Left lobe of liver (tissue), 2 donors: ENCODE measurements at regions not wholly inside any gene's neighbourhood (a gene's known extent, or its start where the extent isn't known, plus 50 kb on each side); places are given as distances from the start of the nearest gene placed in this dataset.
"Not testable (repeated sequence)": the region's sequence is repeated elsewhere in the genome, so short reads cannot be mapped to it uniquely, and the experiment has no call there.

Experiments used
- ATAC-seq: fragments of 200-7000 bp; cut with Tn5 transposase; one replicate; pipeline ENCODE4 v1.9.1; 2020; ENCODE audit warnings: mild to moderate bottlenecking, moderate library complexity
- DNase-seq: peaks from one replicate; pipeline ENCODE4 v3.0.0-alpha.2; 2020; ENCODE audit warnings: low spot score
- donor health status: DM: no; HTN: no; CAD: no; lungs with moderate emphysema.
- donor health status: DM: no; HTN: yes; CAD: no.

- no peak for ATAC-seq
Observed at GRCh38 chr7:47093320-47094234, 488.3 kb downstream of the TNS3 start.

GRCh38 chr7:47092336-47092735, 489.6 kb downstream of the TNS3 start:
- DNase-seq (no peak), ATAC-seq (no peak)

More at GRCh38 chr7:47093320-47094234, 488.3 kb downstream of the TNS3 start:
- DNase-seq: no peak

- no peak for ATAC-seq
- no peak for DNase-seq
Observed at GRCh38 chr7:47091141-47091540, 490.8 kb downstream of the TNS3 start.

GRCh38 chr7:47089461-47089860, 492.4 kb downstream of the TNS3 start:
- DNase-seq: no peak
- ATAC-seq: no peak

- no peak for ATAC-seq
Observed at GRCh38 chr7:47089068-47089417, 492.9 kb downstream of the TNS3 start.

GRCh38 chr7:47088329-47089067, 493.4 kb downstream of the TNS3 start:
- peak; percentile 98 for ATAC-seq
- DNase-seq: peak; percentile 61

More at GRCh38 chr7:47089068-47089417, 492.9 kb downstream of the TNS3 start:
- no peak for DNase-seq

GRCh38 chr7:47087866-47088265, 494.0 kb downstream of the TNS3 start:
- no peak for DNase-seq
- ATAC-seq: no peak

- ATAC-seq (no peak), DNase-seq (no peak)
Observed at GRCh38 chr7:47085491-47086275, 496.2 kb downstream of the TNS3 start.

- no peak for DNase-seq
Observed at GRCh38 chr7:47083476-47084250, 498.2 kb downstream of the TNS3 start.

GRCh38 chr7:47080816-47081215, 501.1 kb downstream of the TNS3 start:
- peak; percentile 38 for ATAC-seq
- DNase-seq: no peak

More at GRCh38 chr7:47083476-47084250, 498.2 kb downstream of the TNS3 start:
- no peak for ATAC-seq

- DNase-seq (no peak), ATAC-seq (no peak)
Observed at GRCh38 chr7:47078241-47078640, 503.7 kb downstream of the TNS3 start.

GRCh38 chr7:47074702-47075153, 507.2 kb downstream of the TNS3 start:
- peak; percentile 24 for ATAC-seq
- DNase-seq: no peak

GRCh38 chr7:47073284-47073683, 508.6 kb downstream of the TNS3 start:
- no peak for DNase-seq
- no peak for ATAC-seq

- DNase-seq: no peak
- no peak for ATAC-seq
Observed at GRCh38 chr7:47071866-47072265, 510.0 kb downstream of the TNS3 start.

GRCh38 chr7:47069385-47070076, 512.4 kb downstream of the TNS3 start:
- DNase-seq (no peak), ATAC-seq (no peak)

- DNase-seq: no peak
- ATAC-seq: no peak
Observed at GRCh38 chr7:47066976-47067614, 514.8 kb downstream of the TNS3 start.

GRCh38 chr7:47056731-47057130, 525.2 kb downstream of the TNS3 start:
- ATAC-seq: no peak

GRCh38 chr7:47052541-47053208, 529.2 kb downstream of the TNS3 start:
- not testable (repeated sequence) for ATAC-seq, DNase-seq

More at GRCh38 chr7:47056731-47057130, 525.2 kb downstream of the TNS3 start:
- no peak for DNase-seq
